Keratinocyte (primary cell): ENCODE measurements at regions not wholly inside any gene's neighbourhood (a gene's known extent, or its start where the extent isn't known, plus 50 kb on each side); places are given as distances from the start of the nearest gene placed in this dataset.

Experiments
- DNase-seq: peaks from one replicate; pipeline ENCODE4 v3.0.0-alpha.2; 2011; ENCODE audit warnings: low read depth, missing footprints, low spot score
- FAIRE-seq: peaks from 2 replicates; lab custom pipeline; 2011; peaks lifted over from hg19 to GRCh38; lab: Jason Lieb, UNC
- H2AFZ ChIP-seq: 2 replicates; pipeline ENCODE4 v1.6.0; 2012; ENCODE audit warnings: low read length, control low read depth, inconsistent platforms; ENCODE audit not compliant: control insufficient read depth
- H3K27ac ChIP-seq: 2 replicates; pipeline ENCODE4 v1.5.1; 2011; ENCODE audit warnings: low read length; ENCODE audit not compliant: control insufficient read depth, insufficient read depth
- H3K27me3 ChIP-seq: 3 replicates; pipeline ENCODE4 v1.6.0; 2011; ENCODE audit warnings: low read length; ENCODE audit not compliant: control insufficient read depth, insufficient read depth; ENCODE audit errors: extremely low read depth
- H3K36me3 ChIP-seq, 2 experiments: 2 replicates in 1 of 2; 3 replicates in 1 of 2; pipeline ENCODE4 v1.5.1; 2011; ENCODE audit warnings: low read length in 2 of 2, mild to moderate bottlenecking in 1 of 2; ENCODE audit not compliant: control insufficient read depth in 2 of 2, insufficient read depth in 2 of 2; ENCODE audit errors: extremely low read depth in 1 of 2
- H3K4me1 ChIP-seq: 3 replicates; pipeline ENCODE4 v1.5.1; 2011; ENCODE audit warnings: low read length; ENCODE audit not compliant: control insufficient read depth, insufficient read depth; ENCODE audit errors: extremely low read depth
- H3K4me2 ChIP-seq: 3 replicates; pipeline ENCODE4 v1.6.0; 2011; ENCODE audit warnings: low read depth, low read length; ENCODE audit not compliant: control insufficient read depth, insufficient read depth; ENCODE audit errors: extremely low read depth
- H3K4me3 ChIP-seq, 3 experiments: fragments of 200-600 bp in 1 of 3; sonication (generic) in 1 of 3; 2 replicates in 2 of 3; 3 replicates in 1 of 3; pipeline ENCODE4 v1.5.1; 2011 to 2016; ENCODE audit warnings: low read length in 3 of 3, mild to moderate bottlenecking in 3 of 3, control low read depth in 2 of 3, inconsistent platforms in 1 of 3, low read depth in 1 of 3, mixed read lengths in 1 of 3, mixed run types in 1 of 3, moderate library complexity in 1 of 3; ENCODE audit not compliant: control insufficient read depth in 2 of 3, insufficient read depth in 2 of 3; ENCODE audit errors: extremely low read depth in 1 of 3
- H3K79me2 ChIP-seq: 2 replicates; pipeline ENCODE4 v1.6.0; 2012; ENCODE audit warnings: low read length; ENCODE audit not compliant: control insufficient read depth, insufficient read depth
- H3K9ac ChIP-seq: 3 replicates; pipeline ENCODE4 v1.6.0; 2011; ENCODE audit warnings: low read length; ENCODE audit not compliant: control insufficient read depth, insufficient read depth; ENCODE audit errors: extremely low read depth
- H3K9me1 ChIP-seq: 3 replicates; pipeline ENCODE4 v1.6.0; 2011; ENCODE audit warnings: low read length; ENCODE audit not compliant: control insufficient read depth, insufficient read depth; ENCODE audit errors: extremely low read depth
- H3K9me3 ChIP-seq: 2 replicates; pipeline ENCODE4 v1.5.1; 2012; ENCODE audit warnings: low read depth, low read length; ENCODE audit not compliant: control insufficient read depth
- H4K20me1 ChIP-seq: 3 replicates; pipeline ENCODE4 v1.6.0; 2011; ENCODE audit warnings: low read length; ENCODE audit not compliant: control insufficient read depth, insufficient read depth; ENCODE audit errors: extremely low read depth
- CTCF ChIP-seq, 3 experiments: IDR thresholded peaks in 1 of 3; conservative IDR thresholded peaks in 1 of 3; optimal IDR thresholded peaks in 1 of 3; 2 replicates in 2 of 3; 3 replicates in 1 of 3; pipeline versions ENCODE3 to v1.5.1; 2011; ENCODE audit warnings: low read length in 3 of 3, mild to moderate bottlenecking in 3 of 3, moderate library complexity in 2 of 3, control low read depth in 1 of 3, inconsistent platforms in 1 of 3; ENCODE audit not compliant: insufficient read depth in 2 of 3; ENCODE audit errors: extremely low read depth in 1 of 3
- EZH2 ChIP-seq: IDR thresholded peaks from one replicate; pipeline ENCODE4 v1.6.1; 2012; ENCODE audit warnings: inconsistent platforms, mild to moderate bottlenecking, low read length, moderate library complexity
- dilution Hi-C: fragments of 300-500 bp; cut with MboI; formaldehyde crosslinking; loops from one replicate; pipeline ENCODE4 v1.7.0; 2020; ENCODE audit warnings: low sequenced_read_pairs; ENCODE audit not compliant: extremely low pct_ligation_motif_present

DNA sequence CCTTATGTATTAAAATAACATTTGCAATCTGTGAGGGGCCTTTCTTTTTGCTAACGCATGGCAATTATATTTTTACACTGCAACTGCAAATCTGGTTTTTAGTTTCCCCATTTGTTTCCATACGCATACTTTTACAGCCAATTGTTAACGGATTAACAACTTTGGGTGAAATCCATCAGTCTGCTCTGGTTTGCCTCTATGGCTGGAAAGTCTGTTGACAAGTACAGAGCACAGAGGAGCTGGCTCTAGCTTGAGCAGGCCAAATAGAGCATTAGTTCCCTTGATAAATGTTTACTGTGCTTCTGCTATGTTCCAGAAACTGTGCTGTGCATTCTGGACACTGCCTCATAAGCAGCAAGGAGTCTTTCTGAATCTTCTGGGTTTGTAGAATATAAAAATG lies 400.4 kb upstream of the KIF2A start:
- peaks cover 12% of the 10 kb centered on the region for H3K4me1 ChIP-seq
- no peaks in the 10 kb centered on the region for H3K79me2 ChIP-seq
- no peak overlapping the region for H3K4me3 ChIP-seq
- no peak overlapping the region for H3K4me2 ChIP-seq
- no peaks in the 10 kb centered on the region for H3K27me3 ChIP-seq
- H4K20me1 ChIP-seq: no peaks in the 10 kb centered on the region
- FAIRE-seq: no peak
- H3K9ac ChIP-seq: no peak overlapping the region
- dilution Hi-C loops: no loop called here
- H3K9me1 ChIP-seq: no peaks in the 10 kb centered on the region
- no peak for DNase-seq
- H3K27ac ChIP-seq: no peak overlapping the region
- TF ChIP-seq EZH2: no peak
- no peak for TF ChIP-seq CTCF (optimal IDR thresholded peaks at IDR 0.05 in 1 of 3, IDR thresholded peaks at IDR 0.05 in 1 of 3, conservative IDR thresholded peaks at IDR 0.05 in 1 of 3; ENCODE audit: extremely low read depth in 1 of 3, insufficient read depth in 2 of 3, low read length in 3 of 3)
- no peak overlapping the region for H2AFZ ChIP-seq
- H3K36me3 ChIP-seq: no peaks in the 10 kb centered on the region
- no peaks in the 10 kb centered on the region for H3K9me3 ChIP-seq

DNA sequence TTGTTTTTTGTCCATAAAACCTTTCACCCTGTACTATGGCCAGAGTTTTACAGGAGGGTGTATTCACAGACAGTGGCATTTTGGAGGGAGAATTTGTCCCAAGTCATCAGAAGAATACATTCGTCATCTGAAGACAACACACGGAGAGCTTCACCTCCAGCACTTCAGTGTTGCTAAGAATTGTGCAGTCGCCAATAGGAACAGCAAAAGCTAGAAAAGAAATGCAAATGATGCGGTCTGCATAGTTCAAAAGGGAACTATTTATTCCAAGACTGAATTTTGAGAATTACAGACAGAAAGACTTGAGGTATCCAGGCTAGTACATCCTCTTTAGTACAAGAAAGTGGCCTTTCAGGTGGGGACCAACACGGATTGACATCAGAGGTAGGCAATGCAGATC lies 399.2 kb upstream of the KIF2A start:
- Histone ChIP-seq H3K36me3 (no peaks in the 10 kb centered on the region), H3K79me2 (no peaks in the 10 kb centered on the region), H4K20me1 (no peaks in the 10 kb centered on the region), H3K4me2 (no peak overlapping the region), H3K9me1 (no peaks in the 10 kb centered on the region), H3K4me1 (peaks cover 13% of the 10 kb centered on the region), H3K4me3 (no peak overlapping the region), H2AFZ (no peak overlapping the region), H3K27me3 (no peaks in the 10 kb centered on the region), H3K9ac (no peak overlapping the region), H3K27ac (no peak overlapping the region), H3K9me3 (no peaks in the 10 kb centered on the region)
- TF ChIP-seq EZH2 (no peak), CTCF (optimal IDR thresholded peaks at IDR 0.05 in 1 of 3, IDR thresholded peaks at IDR 0.05 in 1 of 3, conservative IDR thresholded peaks at IDR 0.05 in 1 of 3; ENCODE audit: extremely low read depth in 1 of 3, insufficient read depth in 2 of 3, low read length in 3 of 3) (no peak)
- DNase-seq (no peak), FAIRE-seq (no peak)
- dilution Hi-C loops: no loop called here
